ENCODE measurements at regions not wholly inside any gene's neighbourhood (a gene's known extent, or its start where the extent isn't known, plus 50 kb on each side); places are given as distances from the start of the nearest gene placed in this dataset.

GRCh38 chr4:17368408-17368807 lies 143.5 kb downstream of the QDPR start:
- H3K36me3 ChIP-seq, result no peaks in the 10 kb centered on the region
- H3K9me3 ChIP-seq, result no peaks in the 10 kb centered on the region
- H3K27me3 ChIP-seq, result no peaks in the 10 kb centered on the region
- DNase-seq (ENCODE audit: low spot score in 2 of 2), result no peak
- TF ChIP-seq POLR2AphosphoS5 (IDR thresholded peaks at IDR 0.05) (no peak), CTCF (IDR thresholded peaks at IDR 0.05) (no peak), POLR2A (IDR thresholded peaks at IDR 0.05) (no peak)
- no peak overlapping the region for H3K27ac ChIP-seq
- no peak overlapping the region for H3K4me3 ChIP-seq
- H3K4me1 ChIP-seq, result no peaks in the 10 kb centered on the region
- intact Hi-C loops (cut with DNase I; ENCODE audit: low total_unique reads), result no loop called here

GRCh38 chr4:17367201-17367600 lies 144.7 kb downstream of the QDPR start:
- H3K4me1 ChIP-seq, result no peaks in the 10 kb centered on the region
- no peak overlapping the region for H3K27ac ChIP-seq
- no peak for DNase-seq (ENCODE audit: low spot score in 2 of 2)
- no peaks in the 10 kb centered on the region for H3K9me3 ChIP-seq
- intact Hi-C loops (cut with DNase I; ENCODE audit: low total_unique reads), result no loop called here
- H3K36me3 ChIP-seq, result no peaks in the 10 kb centered on the region
- H3K27me3 ChIP-seq, result no peaks in the 10 kb centered on the region
- TF ChIP-seq POLR2A (IDR thresholded peaks at IDR 0.05) (no peak), POLR2AphosphoS5 (IDR thresholded peaks at IDR 0.05) (no peak), CTCF (IDR thresholded peaks at IDR 0.05) (no peak)
- no peak overlapping the region for H3K4me3 ChIP-seq

DNA sequence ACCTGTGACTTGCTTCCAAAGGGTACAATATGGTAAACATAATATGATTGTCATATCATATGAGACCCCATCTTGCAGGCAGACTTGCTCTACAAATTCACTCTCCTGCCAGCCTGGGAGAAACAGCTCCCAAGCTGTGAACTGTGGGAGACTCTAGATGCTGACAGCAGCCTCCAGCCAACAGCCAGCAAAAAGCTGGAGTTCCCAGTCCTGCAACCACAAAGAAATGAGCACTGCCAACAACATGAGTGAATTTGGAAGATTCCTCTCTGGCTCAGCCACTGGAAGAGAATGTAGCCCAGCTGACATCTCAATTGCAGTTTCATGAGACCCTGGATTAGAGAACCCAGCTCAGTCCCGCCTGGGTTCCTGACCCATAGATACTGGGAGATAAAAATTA lies 145.4 kb downstream of the QDPR start:
- TF ChIP-seq POLR2A (IDR thresholded peaks at IDR 0.05) (no peak), CTCF (IDR thresholded peaks at IDR 0.05) (no peak), POLR2AphosphoS5 (IDR thresholded peaks at IDR 0.05) (no peak)
- Histone ChIP-seq H3K4me1 (no peaks in the 10 kb centered on the region), H3K27me3 (no peaks in the 10 kb centered on the region), H3K4me3 (no peak overlapping the region), H3K9me3 (no peaks in the 10 kb centered on the region), H3K36me3 (no peaks in the 10 kb centered on the region), H3K27ac (no peak overlapping the region)
- DNase-seq (ENCODE audit: low spot score in 2 of 2), result no peak
- intact Hi-C loops (cut with DNase I; ENCODE audit: low total_unique reads), result no loop called here

DNA sequence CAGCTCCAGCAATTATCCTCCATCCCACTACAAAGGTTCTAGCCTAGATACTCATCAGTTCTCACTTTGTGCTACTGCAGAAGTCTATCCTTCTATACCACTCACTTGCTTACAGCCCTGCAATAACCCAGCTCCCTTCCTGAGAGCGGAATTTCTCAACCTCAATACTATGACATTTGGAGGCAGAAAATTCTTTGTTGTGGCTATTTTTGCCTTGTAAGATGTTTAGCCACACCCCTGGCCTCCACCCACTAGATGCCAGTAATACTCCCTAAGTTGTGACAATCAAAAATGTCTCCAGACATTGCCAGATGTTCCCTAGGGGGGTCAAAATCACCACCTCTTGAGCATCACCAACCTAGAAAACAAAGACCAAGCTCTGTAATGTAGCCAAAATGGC lies 149.5 kb downstream of the QDPR start:
- TF ChIP-seq CTCF (IDR thresholded peaks at IDR 0.05) (no peak), POLR2A (IDR thresholded peaks at IDR 0.05) (no peak)
- H3K4me1 ChIP-seq, result no peaks in the 10 kb centered on the region
- no peaks in the 10 kb centered on the region for H3K36me3 ChIP-seq
- H3K27ac ChIP-seq, result no peak overlapping the region
- H3K27me3 ChIP-seq, result no peaks in the 10 kb centered on the region
- no peaks in the 10 kb centered on the region for H3K9me3 ChIP-seq
- intact Hi-C loops (cut with DNase I; ENCODE audit: low total_unique reads), result no loop called here
- no peak overlapping the region for H3K4me3 ChIP-seq
- no peak for DNase-seq (ENCODE audit: low spot score in 2 of 2)

GRCh38 chr4:17358241-17358640 lies 153.6 kb downstream of the QDPR start:
- Histone ChIP-seq H3K27me3 (no peaks in the 10 kb centered on the region), H3K27ac (no peak overlapping the region), H3K9me3 (peaks cover 0 to 10% of the 10 kb centered on the region in 2 donors), H3K4me3 (no peak overlapping the region), H3K36me3 (no peaks in the 10 kb centered on the region), H3K4me1 (no peaks in the 10 kb centered on the region)
- intact Hi-C loops (cut with DNase I; ENCODE audit: low total_unique reads), result no loop called here
- DNase-seq (ENCODE audit: low spot score in 2 of 2), result no peak
- no peak for TF ChIP-seq POLR2A (IDR thresholded peaks at IDR 0.05)
- no peak for TF ChIP-seq CTCF (IDR thresholded peaks at IDR 0.05)
- TF ChIP-seq POLR2AphosphoS5 (IDR thresholded peaks at IDR 0.05), result no peak

All from breast epithelium (tissue), 4 donors.